SK-N-SH (cell line): ENCODE measurements at regions not wholly inside any gene's neighbourhood (a gene's known extent, or its start where the extent isn't known, plus 50 kb on each side); places are given as distances from the start of the nearest gene placed in this dataset.

Experiments used
- CTCF ChIA-PET: fragments of 300-600, 350-600 bp; formaldehyde crosslinking; extraction: SDS; loops from one replicate; lab custom pipeline; 2021; lab: Yijun Ruan, JAX
- POLR2A ChIA-PET: fragments of 350-600 bp; sonication (Branson Sonifier 250); formaldehyde crosslinking; extraction: SDS; loops from one replicate; lab custom pipeline; 2020; ENCODE audit warnings: antibody characterized with exemption, inconsistent platforms; lab: Yijun Ruan, JAX
- DNase-seq: peaks from one replicate; pipeline ENCODE4 v3.0.0; 2012
- H2AFZ ChIP-seq: fragments of 200-600 bp; sonication (generic); 2 replicates; pipeline ENCODE4 v1.8.1; 2016; ENCODE audit warnings: antibody characterized with exemption, mild to moderate bottlenecking, low read depth
- H3F3A ChIP-seq: fragments of 200-600 bp; sonication (generic); replicated peaks from 2 replicates; pipeline ENCODE3; 2016; ENCODE audit warnings: antibody characterized with exemption, mild to moderate bottlenecking; ENCODE audit not compliant: insufficient read depth
- H3K27ac ChIP-seq, 2 experiments: fragments of 200-500 bp in 1 of 2; fragments of 200-600 bp in 1 of 2; sonication (Bioruptor generic) in 1 of 2; sonication (generic), shearing (Covaris generic) in 1 of 2; 2 replicates each; pipeline versions ENCODE4 v1.5.1 to v1.6.1; 2014 to 2016; ENCODE audit warnings: low read depth in 2 of 2, inconsistent platforms in 1 of 2, low read length in 1 of 2, mild to moderate bottlenecking in 1 of 2, mixed read lengths in 1 of 2
- H3K27me3 ChIP-seq: fragments of 200-600 bp; sonication (generic), shearing (Covaris generic); 2 replicates; pipeline ENCODE4 v1.6.1; 2016; ENCODE audit warnings: mixed run types; ENCODE audit not compliant: insufficient read depth
- H3K36me3 ChIP-seq, 2 experiments: fragments of 200-500 bp in 1 of 2; fragments of 200-600 bp in 1 of 2; sonication (Bioruptor generic) in 1 of 2; sonication (generic) in 1 of 2; replicated peaks in 1 of 2; 2 replicates each; pipeline versions ENCODE3 to v1.5.1; 2014 to 2016; ENCODE audit warnings: low read length in 1 of 2, mild to moderate bottlenecking in 1 of 2; ENCODE audit not compliant: insufficient read depth in 2 of 2, control insufficient read depth in 1 of 2
- H3K4me1 ChIP-seq, 2 experiments: fragments of 200-500 bp in 1 of 2; fragments of 200-600 bp in 1 of 2; sonication (Bioruptor generic) in 1 of 2; sonication (generic), shearing (Covaris generic) in 1 of 2; 2 replicates each; pipeline versions ENCODE4 v1.5.1 to v1.6.1; 2014 to 2016; ENCODE audit warnings: low read depth in 1 of 2, low read length in 1 of 2, mixed run types in 1 of 2; ENCODE audit not compliant: insufficient read depth in 2 of 2, control insufficient read depth in 1 of 2
- H3K4me2 ChIP-seq: fragments of 200-600 bp; sonication (generic), shearing (Covaris generic); 2 replicates; pipeline ENCODE4 v1.6.1; 2017; ENCODE audit warnings: mixed run types
- H3K4me3 ChIP-seq, 2 experiments: fragments of 200-500 bp in 1 of 2; fragments of 200-600 bp in 1 of 2; sonication (Bioruptor generic) in 1 of 2; sonication (generic), shearing (Covaris generic) in 1 of 2; 2 replicates each; pipeline versions ENCODE4 v1.5.1 to v1.8.1; 2014 to 2016; ENCODE audit warnings: low read depth in 2 of 2, inconsistent platforms in 1 of 2, low read length in 1 of 2, mild to moderate bottlenecking in 1 of 2, mixed read lengths in 1 of 2, moderate library complexity in 1 of 2
- H3K79me2 ChIP-seq: fragments of 200-600 bp; sonication (generic); 2 replicates; pipeline ENCODE4 v1.8.1; 2017; ENCODE audit warnings: mild to moderate bottlenecking; ENCODE audit not compliant: insufficient read depth
- H3K9ac ChIP-seq: fragments of 200-600 bp; sonication (generic); 2 replicates; pipeline ENCODE4 v1.6.1; 2017; ENCODE audit warnings: mixed run types
- H3K9me2 ChIP-seq: fragments of 200-600 bp; sonication (generic); 2 replicates; pipeline ENCODE4 v1.6.1; 2017; ENCODE audit warnings: mixed run types
- H3K9me3 ChIP-seq: fragments of 200-600 bp; sonication (generic); 2 replicates; pipeline ENCODE4 v1.6.1; 2017; ENCODE audit warnings: mixed run types, mild to moderate bottlenecking, moderate library complexity
- H4K20me1 ChIP-seq: fragments of 200-600 bp; sonication (generic); 2 replicates; pipeline ENCODE4 v1.6.1; 2017; ENCODE audit warnings: mild to moderate bottlenecking, mixed run types; ENCODE audit not compliant: insufficient read depth
- FOSL2 ChIP-seq: IDR thresholded peaks from 2 replicates; pipeline ENCODE4 v1.4.0; 2012; ENCODE audit warnings: low read depth, mild to moderate bottlenecking, moderate library complexity, borderline replicate concordance
- GABPA ChIP-seq: IDR thresholded peaks from 2 replicates; pipeline ENCODE4 v1.4.0; 2012; ENCODE audit warnings: low read depth, mild to moderate bottlenecking
- GATA2 ChIP-seq: sonication (generic); formaldehyde crosslinking; IDR thresholded peaks from 2 replicates; pipeline ENCODE4 v1.5.0; 2020; ENCODE audit warnings: mild to moderate bottlenecking, missing genetic modification reagents
- IRF3 ChIP-seq: fragments of 150-350 bp; IDR thresholded peaks from 2 replicates; pipeline ENCODE4 v1.6.1; 2016; ENCODE audit warnings: mild to moderate bottlenecking, low read depth, low read length
- JUND ChIP-seq: IDR thresholded peaks from 2 replicates; pipeline ENCODE4 v1.4.0; 2012
- MAX ChIP-seq: IDR thresholded peaks from 2 replicates; pipeline ENCODE4 v1.4.0; 2012; ENCODE audit warnings: low read depth
- MXI1 ChIP-seq: IDR thresholded peaks from 2 replicates; pipeline ENCODE4 v1.6.1; 2012; ENCODE audit warnings: mild to moderate bottlenecking, low read depth, low read length, improper control_type of control experiment
- NFIC ChIP-seq: IDR thresholded peaks from 2 replicates; pipeline ENCODE4 v1.4.0; 2012; ENCODE audit warnings: borderline replicate concordance
- NRF1 ChIP-seq: IDR thresholded peaks from 2 replicates; pipeline ENCODE4 v1.6.1; 2012; ENCODE audit warnings: low read depth, mild to moderate bottlenecking, low read length
- PBX3 ChIP-seq: IDR thresholded peaks from 2 replicates; pipeline ENCODE4; 2012
- POLR2AphosphoS5 ChIP-seq: IDR thresholded peaks from 2 replicates; pipeline ENCODE4 v1.6.1; 2012; ENCODE audit warnings: low read depth, low read length
- SIN3A ChIP-seq: IDR thresholded peaks from 2 replicates; pipeline ENCODE4 v1.6.1; 2012; ENCODE audit warnings: low read depth, mild to moderate bottlenecking, low read length, moderate library complexity, borderline replicate concordance
- TCF12 ChIP-seq: IDR thresholded peaks from 2 replicates; pipeline ENCODE4 v1.4.0; 2012
- USF1 ChIP-seq: IDR thresholded peaks from 2 replicates; pipeline ENCODE4 v1.4.0; 2012; ENCODE audit warnings: low read depth, borderline replicate concordance
- USF2 ChIP-seq: fragments of 150-350 bp; IDR thresholded peaks from 2 replicates; pipeline ENCODE4 v1.6.1; 2017; ENCODE audit warnings: antibody characterized with exemption, low read length, low read depth, borderline replicate concordance
- TF ChIP-seq, protein P1 (sequence below): IDR thresholded peaks from 2 replicates; pipeline ENCODE4 v1.6.1; 2012; ENCODE audit warnings: mild to moderate bottlenecking, low read depth, low read length, moderate library complexity

- H3K27ac ChIP-seq = no peak overlapping the region
- H4K20me1 ChIP-seq = no peaks in the 10 kb centered on the region
- POLR2A ChIA-PET = no interaction called here
- no peak for TF ChIP-seq POLR2AphosphoS5
- TF ChIP-seq JUND = no peak
- TF ChIP-seq NFIC = no peak
- no peak for TF ChIP-seq MAX
- TF ChIP-seq USF2 = no peak
- no peak for TF ChIP-seq FOSL2
- no peak for TF ChIP-seq SIN3A
- TF ChIP-seq, protein P1, sequence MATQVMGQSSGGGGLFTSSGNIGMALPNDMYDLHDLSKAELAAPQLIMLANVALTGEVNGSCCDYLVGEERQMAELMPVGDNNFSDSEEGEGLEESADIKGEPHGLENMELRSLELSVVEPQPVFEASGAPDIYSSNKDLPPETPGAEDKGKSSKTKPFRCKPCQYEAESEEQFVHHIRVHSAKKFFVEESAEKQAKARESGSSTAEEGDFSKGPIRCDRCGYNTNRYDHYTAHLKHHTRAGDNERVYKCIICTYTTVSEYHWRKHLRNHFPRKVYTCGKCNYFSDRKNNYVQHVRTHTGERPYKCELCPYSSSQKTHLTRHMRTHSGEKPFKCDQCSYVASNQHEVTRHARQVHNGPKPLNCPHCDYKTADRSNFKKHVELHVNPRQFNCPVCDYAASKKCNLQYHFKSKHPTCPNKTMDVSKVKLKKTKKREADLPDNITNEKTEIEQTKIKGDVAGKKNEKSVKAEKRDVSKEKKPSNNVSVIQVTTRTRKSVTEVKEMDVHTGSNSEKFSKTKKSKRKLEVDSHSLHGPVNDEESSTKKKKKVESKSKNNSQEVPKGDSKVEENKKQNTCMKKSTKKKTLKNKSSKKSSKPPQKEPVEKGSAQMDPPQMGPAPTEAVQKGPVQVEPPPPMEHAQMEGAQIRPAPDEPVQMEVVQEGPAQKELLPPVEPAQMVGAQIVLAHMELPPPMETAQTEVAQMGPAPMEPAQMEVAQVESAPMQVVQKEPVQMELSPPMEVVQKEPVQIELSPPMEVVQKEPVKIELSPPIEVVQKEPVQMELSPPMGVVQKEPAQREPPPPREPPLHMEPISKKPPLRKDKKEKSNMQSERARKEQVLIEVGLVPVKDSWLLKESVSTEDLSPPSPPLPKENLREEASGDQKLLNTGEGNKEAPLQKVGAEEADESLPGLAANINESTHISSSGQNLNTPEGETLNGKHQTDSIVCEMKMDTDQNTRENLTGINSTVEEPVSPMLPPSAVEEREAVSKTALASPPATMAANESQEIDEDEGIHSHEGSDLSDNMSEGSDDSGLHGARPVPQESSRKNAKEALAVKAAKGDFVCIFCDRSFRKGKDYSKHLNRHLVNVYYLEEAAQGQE = no peak
- TF ChIP-seq GABPA = no peak
- TF ChIP-seq IRF3 = no peak
- TF ChIP-seq NRF1 = no peak
- TF ChIP-seq PBX3 = no peak
- TF ChIP-seq TCF12 = no peak
- no peak for TF ChIP-seq USF1
- TF ChIP-seq MXI1 = no peak
- TF ChIP-seq GATA2 (CRISPR knock-in tag) = no peak
- TF ChIP-seq, all 33 proteins: peak for 0
- H3K9me2 ChIP-seq = no peaks in the 10 kb centered on the region
- no peaks in the 10 kb centered on the region for H3K27me3 ChIP-seq
- DNase-seq = no peak
- H3F3A ChIP-seq = no peaks in the 10 kb centered on the region
- CTCF ChIA-PET = no interaction called here
- no peak overlapping the region for H3K4me2 ChIP-seq
- H3K36me3 ChIP-seq = no peaks in the 10 kb centered on the region
- no peaks in the 10 kb centered on the region for H3K79me2 ChIP-seq
- H3K4me1 ChIP-seq = no peaks in the 10 kb centered on the region
- H3K9me3 ChIP-seq = no peaks in the 10 kb centered on the region
- H3K9ac ChIP-seq = no peak overlapping the region
- H2AFZ ChIP-seq = no peak overlapping the region
- H3K4me3 ChIP-seq = no peak overlapping the region
Observed at GRCh38 chr10:90342480-90342879, 515.4 kb downstream of the HTR7 start.
